Brain pericyte (primary cell): ENCODE measurements at regions not wholly inside any gene's neighbourhood (a gene's known extent, or its start where the extent isn't known, plus 50 kb on each side); places are given as distances from the start of the nearest gene placed in this dataset.

Source experiments
- DNase-seq: peaks from one replicate; pipeline ENCODE4 v3.0.0-alpha.2; 2012; ENCODE audit warnings: low read depth, low spot score

DNA sequence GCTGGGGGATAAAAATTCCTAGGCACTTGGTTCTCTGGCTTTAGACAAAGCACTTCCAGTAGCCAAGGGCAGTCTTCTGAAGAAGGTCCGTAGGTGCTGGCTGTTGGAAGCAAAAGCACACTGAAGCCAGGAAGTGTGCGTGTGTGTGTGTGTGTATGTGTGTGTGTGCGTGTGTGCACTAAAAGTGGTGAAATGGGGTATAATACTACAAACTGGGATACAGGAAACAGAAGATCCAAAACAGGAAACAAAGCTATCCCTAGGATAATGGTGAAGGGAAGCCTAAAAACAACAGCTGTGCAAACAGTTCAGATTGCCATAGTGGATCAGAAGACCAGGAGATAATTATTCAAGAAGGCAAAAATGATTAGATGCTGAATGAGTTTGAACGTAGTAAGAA lies 103.4 kb downstream of the IL20RB start:
- no peak for DNase-seq

DNA sequence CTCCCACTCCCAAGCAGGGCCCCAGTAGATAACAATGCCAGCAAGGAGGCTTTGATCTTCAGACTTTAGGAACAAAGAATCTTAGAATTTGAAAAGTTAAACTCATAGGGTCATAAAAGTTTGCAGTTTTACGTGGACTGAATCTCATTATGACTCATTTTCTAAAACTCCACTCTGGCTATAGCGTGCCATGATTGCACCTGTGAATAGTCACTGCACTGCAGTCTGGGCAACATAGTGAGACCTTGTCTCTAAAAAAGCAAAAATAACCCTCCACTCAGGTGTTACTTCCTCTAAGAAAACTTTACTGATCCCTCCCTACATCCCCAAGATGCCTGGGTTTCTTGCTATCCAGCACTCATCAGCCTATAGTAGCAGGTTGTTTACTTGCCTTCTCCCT lies 104.5 kb downstream of the IL20RB start:
- no peak for DNase-seq

DNA sequence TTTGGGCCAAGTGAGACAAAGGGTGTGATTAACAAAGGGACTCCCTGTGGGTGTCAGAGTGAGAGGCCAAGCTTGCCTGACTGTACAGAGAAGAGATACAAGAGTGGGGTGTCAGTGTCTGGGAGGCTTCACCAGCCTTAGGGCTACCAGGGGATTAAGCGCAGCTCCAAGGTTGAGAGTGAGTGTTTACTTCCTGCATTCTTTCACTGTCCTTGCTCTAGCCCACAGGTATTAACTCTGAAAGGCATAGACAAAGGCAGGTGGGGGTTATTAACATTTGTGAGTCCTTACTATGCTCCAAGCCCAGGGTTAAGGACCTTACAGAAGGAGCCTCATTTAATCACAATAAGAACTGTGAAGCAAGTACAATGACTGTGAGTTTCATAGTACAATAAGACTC lies 107.6 kb downstream of the IL20RB start:
- DNase-seq = no peak

DNA sequence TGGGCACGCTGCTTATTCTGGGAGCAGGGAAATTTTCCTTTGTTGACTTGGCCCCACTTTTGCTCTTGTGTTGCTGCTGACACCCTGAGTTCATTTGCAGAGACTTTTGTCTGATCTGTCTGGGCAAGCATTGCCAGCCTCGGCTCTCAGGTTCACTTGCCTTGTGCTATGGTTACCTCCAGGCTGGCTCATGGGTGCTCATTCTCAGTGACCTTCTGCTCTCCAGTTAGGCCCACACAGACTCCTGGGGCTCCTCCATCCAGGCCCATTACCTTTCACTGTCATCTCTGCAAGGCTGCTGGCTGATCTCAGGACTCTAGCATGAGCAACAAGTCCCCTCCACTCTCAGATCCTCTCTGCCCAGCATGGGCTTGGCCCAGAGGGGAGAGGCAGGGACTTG lies 108.3 kb downstream of the IL20RB start:
- no peak for DNase-seq

DNA sequence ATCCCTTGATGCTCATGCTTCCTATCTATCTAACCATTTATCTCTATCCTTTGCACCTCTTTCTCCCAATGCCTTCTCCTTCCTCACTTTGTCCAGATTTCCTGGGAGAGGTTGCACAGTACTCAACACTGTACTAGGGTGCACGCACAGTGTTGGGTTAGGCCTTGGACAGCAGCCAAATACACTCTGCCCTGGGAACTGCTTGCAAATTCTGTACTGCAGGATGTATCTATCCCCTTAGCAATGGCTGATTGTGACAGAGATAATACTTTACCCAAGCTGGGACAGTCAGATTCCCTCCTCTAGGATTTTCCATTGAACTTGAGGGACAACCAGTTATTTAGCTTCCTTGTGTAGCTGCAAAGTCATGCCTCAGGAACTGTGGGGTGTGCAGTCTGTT lies 113.3 kb downstream of the IL20RB start:
- no peak for DNase-seq

DNA sequence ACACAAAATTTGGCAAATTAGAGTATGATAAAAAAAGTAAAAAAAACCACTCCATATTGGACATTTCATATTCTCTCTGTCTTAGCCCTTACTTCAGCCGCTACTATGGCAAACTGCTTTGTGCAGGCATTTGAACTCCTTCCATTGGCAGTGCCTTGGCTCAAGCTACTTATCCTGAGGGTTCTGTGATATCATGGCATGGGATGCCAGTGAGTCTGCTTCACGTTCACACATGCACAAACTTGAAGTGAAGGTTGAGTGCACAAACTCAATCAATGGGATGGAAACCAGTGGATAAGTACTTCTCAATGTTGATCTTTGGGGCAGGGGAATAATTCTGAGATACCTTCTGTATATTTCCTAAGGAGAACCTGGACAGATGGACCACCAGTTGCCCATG lies 117.2 kb downstream of the IL20RB start:
- no peak for DNase-seq

DNA sequence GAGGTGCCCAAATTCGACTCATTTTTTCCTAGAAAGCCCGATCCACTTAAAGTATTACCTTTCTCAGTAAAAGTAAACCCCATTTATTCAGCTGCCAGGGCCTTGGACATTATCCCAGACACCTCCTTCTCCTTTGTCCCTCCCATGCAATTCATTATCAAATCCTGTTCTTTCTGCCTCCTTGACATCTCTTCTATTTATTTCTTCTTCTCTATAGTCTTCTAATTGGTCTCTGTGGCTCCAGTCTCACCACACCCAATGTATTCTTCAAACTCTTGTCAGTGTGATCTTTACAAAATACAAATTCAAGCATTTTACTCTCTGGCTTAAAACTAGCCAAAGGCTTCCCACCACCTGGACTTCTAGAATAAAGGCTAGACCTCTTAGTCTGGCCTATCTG lies 120.3 kb downstream of the IL20RB start:
- DNase-seq = no peak

DNA sequence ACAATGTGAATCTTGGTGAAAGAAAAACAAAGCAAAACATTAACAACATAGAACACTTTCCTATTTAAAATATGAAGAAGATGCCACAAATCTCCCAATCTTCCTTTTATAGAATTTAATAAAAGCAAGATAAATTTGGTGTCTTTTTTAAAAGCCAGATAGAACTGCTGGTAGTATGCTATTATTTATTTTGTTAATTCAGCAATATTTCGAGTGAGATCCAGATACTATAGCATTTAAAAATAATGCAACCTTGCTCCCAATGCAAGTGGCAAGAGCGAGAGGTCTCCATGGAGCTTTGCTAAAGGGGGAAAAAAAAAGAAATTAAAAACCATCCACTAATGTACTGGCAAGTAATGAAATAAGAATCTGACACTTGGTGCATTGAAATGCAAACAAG lies 121.8 kb downstream of the IL20RB start:
- no peak for DNase-seq

DNA sequence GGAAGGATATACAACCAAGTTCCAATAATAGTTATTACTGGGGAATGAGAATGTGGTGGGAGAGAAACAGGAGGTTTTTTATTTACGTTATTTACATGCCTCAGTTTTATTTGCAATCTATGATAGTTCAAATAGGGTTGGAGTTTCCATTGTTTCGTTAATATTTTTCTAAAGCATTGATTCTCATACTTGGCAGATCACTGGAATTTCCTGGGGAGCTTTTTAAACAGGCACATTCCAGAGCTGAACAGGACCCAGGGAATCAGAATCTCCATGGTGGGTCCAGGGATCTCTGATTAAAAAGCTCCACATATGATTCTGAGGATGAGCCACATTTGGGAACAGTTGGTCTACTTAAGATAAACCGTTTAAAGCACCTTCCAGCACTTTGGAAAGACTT lies 123.9 kb downstream of the IL20RB start:
- DNase-seq = no peak

DNA sequence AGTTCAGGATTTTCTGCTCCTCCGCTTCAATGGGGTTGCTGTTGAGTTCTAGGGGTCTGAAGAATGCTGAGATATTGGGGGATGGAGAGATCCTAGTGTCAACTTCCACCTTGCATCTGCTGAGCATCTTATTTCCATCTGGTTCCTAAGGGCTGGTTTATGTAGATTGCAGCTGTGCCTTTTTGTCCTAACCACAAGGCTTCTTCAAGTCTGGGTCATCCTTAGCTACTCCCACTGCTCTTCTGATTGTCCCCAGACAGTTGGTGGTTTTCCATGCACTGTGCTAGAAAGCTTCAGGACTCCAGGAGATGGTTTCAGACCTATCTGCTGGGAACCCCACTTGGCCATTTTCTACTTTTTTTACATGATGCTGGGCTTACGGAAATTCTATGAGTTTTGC lies 125.0 kb downstream of the IL20RB start:
- DNase-seq = no peak

DNA sequence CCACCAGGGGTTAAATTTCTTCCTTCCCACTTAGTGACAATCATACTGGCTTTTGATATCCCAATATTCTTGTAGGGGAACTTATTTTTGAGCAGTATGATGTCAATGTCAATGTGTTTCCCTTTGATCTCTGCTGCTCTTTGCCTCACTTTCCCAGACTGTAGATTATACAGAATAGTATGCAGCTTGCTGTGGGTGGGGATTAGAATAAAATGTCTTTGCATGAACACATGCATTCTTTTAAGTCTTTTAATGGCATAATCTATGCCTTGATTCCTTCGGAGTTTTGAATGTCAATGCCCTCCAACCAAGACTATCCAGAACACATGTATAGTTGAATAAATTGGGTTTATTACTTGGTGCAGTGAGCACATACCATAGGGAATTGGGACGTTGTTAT lies 125.5 kb downstream of the IL20RB start:
- no peak for DNase-seq

DNA sequence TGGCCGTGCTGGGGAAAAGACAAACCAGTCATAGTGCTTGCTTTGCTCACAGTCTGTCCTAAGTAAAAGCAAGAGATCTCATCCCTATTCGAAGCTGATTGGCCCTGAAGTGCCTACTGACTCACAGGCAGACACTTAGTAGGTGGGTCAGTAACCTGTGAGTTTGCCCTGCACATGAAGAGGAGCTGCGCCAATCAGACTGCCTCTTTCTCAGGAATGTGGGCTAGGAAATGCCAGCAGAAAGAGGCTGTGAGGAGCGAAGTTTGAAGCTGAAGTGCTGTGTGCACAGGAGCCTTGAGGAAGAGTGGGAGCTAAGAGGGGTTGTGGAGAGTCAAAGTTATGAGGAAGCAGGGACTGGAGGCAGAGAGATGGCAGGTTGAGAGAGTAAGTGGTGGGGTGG lies 126.8 kb downstream of the IL20RB start:
- no peak for DNase-seq

DNA sequence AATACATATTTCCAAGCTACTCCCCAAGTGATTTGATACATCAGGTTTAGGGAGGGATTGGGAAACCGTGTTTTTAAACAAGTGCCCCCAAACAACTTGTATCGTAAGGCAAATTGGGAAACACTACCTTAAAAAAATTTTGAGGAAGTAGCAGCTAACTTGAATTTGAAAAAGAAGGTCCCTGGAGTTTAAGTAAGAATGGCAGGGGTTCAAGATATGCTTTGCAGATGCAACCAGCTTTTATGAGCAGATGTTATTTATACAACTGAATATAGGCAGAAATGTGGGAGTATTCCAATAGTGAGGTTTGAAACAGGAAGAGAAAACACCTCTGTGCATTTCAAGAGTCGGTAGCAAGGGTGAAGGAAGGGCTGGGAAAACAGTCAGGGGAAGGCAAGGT lies 139.6 kb downstream of the IL20RB start:
- no peak for DNase-seq

DNA sequence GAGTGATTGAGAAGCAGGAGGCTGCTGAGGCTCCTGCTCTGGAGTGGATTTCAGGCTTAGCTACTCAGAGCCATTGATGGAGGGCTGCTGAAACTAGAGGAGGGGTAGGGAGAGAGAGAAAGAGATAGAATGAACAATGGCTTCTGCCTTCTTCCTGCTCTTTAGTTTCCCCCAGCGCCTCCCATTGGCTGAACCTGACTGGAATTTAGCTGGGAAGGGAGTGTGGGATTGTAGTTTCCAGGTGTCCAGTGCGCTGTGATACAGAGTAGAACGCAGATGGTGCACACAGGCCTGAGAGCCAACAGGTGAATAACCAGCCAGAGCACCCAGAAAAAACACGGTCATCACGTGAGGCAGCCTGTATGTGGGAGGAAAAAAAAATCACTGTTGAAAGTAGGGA lies 140.1 kb downstream of the IL20RB start:
- no peak for DNase-seq

DNA sequence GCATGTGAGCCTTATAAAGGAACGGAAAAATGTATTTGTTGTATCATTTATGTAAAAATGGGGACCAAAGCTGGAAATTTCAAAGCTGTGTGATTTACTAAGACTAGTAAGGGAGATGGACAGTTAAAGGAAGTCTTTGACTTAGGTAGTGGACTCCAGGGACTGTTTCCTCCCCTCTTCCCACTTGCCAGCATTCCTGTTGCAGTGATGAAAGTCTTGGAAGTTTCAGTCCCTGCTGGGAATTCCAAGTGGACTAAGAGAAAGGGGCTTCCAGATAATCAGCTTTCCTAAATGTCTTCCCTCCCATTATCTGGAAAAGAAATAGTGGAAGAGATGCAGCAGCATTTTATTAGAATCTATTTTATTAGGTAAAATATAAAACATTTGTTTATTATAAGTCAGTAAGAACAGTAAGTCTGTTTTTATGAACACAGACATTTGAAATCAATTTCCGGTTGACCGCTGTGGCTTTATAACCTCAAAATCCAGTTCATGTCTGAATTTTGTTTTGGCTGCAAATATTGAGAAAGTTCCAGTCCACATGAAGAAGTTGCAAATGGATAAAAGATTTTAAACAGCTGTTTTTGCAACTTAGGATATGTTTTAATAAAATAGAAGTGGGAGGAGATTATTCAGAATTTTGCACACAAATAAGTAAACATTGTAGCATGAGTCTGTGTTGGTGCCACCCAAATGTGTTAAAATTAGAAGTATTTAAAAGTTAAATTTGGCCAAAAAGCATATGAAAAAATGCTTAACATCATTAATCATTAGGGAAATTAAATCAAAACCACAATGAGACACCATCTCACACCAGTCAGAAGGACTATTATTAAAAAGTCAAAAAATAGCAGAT lies 141.8 kb downstream of the IL20RB start:
- DNase-seq = no peak

DNA sequence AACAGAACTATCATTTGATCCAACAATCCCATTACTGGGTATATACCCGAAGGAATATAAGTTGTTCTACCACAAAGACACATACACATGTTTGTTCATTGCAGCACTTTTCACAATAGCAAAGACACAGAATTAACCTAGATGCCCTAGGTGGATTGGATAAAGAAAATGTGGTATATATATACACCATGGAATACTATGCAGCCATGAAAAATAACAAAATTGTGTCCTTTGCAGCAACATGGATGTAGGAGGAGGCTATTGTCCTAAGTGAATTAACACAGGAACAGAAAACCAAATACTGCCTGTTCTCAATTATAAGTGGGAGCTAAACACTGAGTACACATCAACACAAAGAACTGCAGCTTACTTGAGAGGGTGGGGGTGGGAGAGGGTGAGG lies 142.5 kb downstream of the IL20RB start:
- DNase-seq = no peak

DNA sequence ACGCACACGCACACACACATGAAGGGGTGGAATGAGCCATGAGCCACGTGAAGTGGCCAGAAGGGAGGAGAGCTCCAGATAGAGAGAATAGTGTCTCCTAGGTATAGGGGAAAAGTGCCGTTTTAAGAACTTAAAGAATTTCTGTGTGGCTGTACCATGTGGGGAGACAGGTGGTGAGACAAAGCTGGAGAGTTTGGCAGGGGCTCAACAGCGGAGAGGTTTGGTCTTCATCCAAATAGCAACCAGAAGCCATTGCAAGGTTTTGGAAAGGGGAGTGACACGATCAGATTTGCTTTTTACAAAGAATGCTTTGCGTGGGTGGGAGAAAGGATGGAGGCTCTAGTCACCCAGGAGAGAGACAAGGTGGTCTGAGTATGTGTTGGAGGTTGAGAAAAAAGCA lies 146.0 kb downstream of the IL20RB start:
- no peak for DNase-seq

DNA sequence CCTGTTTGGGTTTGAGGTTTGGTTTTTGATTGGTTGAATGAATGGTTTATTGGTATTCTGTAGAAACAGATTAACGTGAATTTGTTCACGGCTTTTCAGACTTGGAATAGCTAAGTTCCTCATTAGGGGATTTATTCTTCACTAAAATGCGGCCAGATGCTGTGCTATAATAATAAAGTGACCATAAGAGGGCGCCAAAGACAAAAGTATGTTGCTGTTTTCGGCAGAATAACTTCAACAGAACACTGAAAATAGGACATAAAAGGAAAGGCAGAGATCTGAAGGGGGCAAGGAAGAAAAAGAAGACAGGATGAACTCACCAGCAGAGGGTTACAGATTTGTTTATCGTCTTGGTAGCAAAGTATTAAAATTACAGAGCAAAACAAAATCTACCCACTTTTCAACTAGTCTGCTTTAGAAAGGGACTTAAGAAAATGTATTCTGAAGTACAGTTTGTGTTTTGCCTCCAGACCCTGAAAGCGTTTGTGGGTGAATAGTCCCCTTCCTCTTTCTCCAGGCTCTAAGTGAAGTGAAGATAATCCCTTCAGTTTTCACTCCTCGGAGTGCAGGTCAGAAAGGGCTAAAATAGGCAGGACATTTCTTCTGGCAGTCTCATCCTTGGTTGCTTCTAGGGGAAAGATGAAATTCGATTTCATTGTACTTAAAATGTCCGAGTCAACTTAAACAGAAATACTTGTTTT lies 147.6 kb downstream of the IL20RB start:
- peak; percentile 24 for DNase-seq

DNA sequence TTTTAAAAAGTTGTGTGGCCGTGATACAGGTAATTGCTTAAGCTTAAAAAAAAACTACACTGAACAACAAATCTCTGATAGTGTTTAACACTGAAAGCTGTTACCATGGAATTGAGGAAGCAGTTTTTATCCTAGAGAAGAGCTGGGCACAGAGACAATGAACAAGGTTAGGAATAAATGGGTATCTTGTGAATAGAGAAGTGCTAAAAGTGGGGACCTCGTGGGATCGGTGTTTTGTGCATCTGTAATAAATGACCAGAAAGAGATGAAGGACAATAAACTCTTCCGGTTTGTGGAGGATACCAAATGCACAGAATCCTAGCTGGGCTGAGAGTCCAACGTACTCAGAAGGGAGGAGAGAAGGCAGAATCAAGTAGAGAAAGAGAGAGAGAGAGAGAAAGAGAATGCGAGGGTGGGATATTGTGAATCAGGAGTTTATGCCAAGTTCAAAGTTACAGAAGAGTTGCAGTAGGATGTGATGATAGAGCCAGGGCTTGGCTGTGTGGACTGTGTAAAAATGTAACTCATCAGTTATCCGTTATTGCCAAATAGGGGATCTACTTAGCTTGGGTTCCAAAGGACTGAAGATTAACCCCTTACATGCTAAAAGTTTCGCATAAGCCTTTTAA lies 148.9 kb downstream of the IL20RB start:
- no peak for DNase-seq

DNA sequence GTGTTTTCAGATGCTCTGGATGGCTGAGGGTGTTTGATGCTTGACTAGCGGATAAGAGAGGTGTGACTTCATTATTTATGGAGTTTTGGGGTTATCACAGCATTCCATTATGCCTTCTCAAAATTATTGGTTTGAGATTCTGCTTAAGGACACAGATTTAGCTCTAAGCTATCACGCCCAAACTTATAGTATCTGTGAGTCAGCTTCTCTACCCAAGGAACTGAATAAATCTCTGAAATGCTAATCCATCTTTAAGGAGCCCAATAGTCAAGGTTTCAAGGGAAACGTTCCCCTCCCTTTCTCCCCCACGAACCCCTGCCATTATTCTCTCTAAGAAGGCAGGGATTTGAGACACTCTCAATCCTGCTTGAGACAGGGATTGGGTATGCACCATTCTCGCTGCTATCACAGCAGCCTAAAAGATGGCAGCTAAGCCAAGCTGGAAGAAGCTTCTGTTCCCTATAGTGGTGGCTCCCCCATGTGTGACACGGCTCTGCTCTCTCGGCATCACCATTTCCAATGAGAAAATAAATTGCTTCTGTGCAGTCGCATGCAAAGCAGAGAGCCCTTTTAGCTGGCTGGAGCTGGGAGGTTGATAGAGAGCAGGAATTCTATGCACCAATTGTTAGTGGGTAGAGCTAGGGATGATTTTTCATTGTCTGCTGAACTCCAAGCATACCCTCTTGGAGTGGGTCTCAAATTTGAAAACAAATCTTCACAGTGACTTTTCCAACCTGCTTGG lies 151.1 kb downstream of the IL20RB start:
- no peak for DNase-seq

DNA sequence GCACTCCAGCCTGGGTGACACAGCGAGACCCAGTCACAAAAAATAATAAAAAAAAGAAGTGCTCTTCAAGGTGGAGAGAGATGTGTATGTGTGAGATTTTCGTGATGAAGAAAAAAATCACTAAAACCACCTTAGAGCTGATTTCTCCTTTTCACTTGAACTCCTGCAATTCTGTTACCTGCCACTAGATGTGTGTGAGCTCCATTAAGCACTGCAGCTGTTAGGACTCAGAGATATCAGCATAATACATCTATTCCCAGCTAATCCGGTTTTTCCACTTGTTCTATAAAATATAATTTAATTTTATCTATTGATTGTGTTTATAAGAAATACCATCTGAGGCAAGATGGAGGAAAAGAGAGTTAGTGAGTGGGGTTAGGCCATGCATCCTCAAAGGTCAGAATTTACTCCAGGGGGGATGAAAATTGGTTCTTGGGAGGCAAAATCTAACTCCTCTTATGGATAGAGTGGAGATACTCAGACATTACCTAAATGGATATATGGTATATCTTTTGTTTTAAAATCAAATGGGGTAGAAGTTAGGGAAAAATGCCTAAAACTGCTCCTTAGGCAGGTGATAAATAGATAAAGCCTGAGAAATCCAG lies 152.7 kb downstream of the IL20RB start:
- DNase-seq = no peak

DNA sequence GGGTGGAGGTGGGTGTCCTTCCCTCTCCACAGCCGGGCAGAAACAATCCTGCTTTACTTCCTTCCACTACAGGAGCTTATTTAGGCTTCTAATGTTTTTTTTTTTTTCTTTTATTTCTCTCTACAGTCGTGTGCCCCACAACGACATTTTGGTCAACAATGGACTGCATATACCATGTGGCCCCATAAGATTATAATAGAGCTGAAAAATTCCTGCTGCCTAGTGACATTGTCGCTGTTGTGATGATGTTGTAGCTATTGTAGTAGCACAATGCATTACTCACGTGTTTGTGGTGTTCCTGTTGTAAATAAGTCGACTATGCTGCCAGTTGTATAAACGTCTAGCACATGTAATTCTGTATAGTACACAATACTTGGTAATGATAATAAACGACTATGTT lies 153.7 kb downstream of the IL20RB start:
- DNase-seq = no peak
